Mesenchymal stem cell (in vitro differentiated cells and primary cell): ENCODE measurements at regions not wholly inside any gene's neighbourhood (a gene's known extent, or its start where the extent isn't known, plus 50 kb on each side); places are given as distances from the start of the nearest gene placed in this dataset.
"Not testable (repeated sequence)": the region's sequence is repeated elsewhere in the genome, so short reads cannot be mapped to it uniquely, and the experiment has no call there.

Experiments used
- DNase-seq: peaks from one replicate; pipeline ENCODE4 v3.0.0-alpha.2; 2013
- H2AFZ ChIP-seq: one replicate; pipeline ENCODE4 v1.6.1; 2013; ENCODE audit warnings: low read depth, mild to moderate bottlenecking, control low read depth, inconsistent platforms, low read length, moderate library complexity
- H2AK5ac ChIP-seq: 2 replicates; pipeline ENCODE4 v1.6.1; 2013; ENCODE audit warnings: low read length, moderate library complexity, mild to moderate bottlenecking, inconsistent platforms; ENCODE audit not compliant: severe bottlenecking
- H2BK120ac ChIP-seq: one replicate; pipeline ENCODE4 v1.6.1; 2013; ENCODE audit warnings: low read depth, mild to moderate bottlenecking, inconsistent platforms, low read length, moderate library complexity
- H2BK12ac ChIP-seq, 2 experiments: one replicate each; pipeline ENCODE4 v1.6.1; 2013; ENCODE audit warnings: inconsistent platforms in 2 of 2, low read length in 2 of 2, mild to moderate bottlenecking in 2 of 2, moderate library complexity in 2 of 2, control low read depth in 1 of 2
- H2BK15ac ChIP-seq: one replicate; pipeline ENCODE4 v1.6.1; 2013; ENCODE audit warnings: mild to moderate bottlenecking, low read depth, inconsistent platforms; ENCODE audit not compliant: poor library complexity, severe bottlenecking
- H2BK5ac ChIP-seq: 2 replicates; pipeline ENCODE4 v1.6.1; 2013; ENCODE audit warnings: low read depth, mild to moderate bottlenecking, low read length, control low read depth, inconsistent platforms; ENCODE audit not compliant: poor library complexity, severe bottlenecking
- H3K14ac ChIP-seq, 2 experiments: one replicate each; pipeline ENCODE4 v1.6.1; 2013; ENCODE audit warnings: inconsistent platforms in 2 of 2, low read length in 2 of 2, control low read depth in 1 of 2, mild to moderate bottlenecking in 1 of 2, moderate library complexity in 1 of 2
- H3K18ac ChIP-seq, 2 experiments: one replicate each; pipeline ENCODE4 v1.6.1; 2013; ENCODE audit warnings: inconsistent platforms in 2 of 2, low read length in 2 of 2, control low read depth in 1 of 2, low read depth in 1 of 2, mild to moderate bottlenecking in 1 of 2
- H3K23ac ChIP-seq, 2 experiments: one replicate each; pipeline ENCODE4 v1.6.1; 2013; ENCODE audit warnings: inconsistent platforms in 2 of 2, low read length in 2 of 2, mild to moderate bottlenecking in 2 of 2, moderate library complexity in 2 of 2, control low read depth in 1 of 2
- H3K27ac ChIP-seq: 2 replicates; pipeline ENCODE4 v1.5.1; 2013; ENCODE audit warnings: mild to moderate bottlenecking, moderate library complexity, low read length, control low read depth, inconsistent platforms; ENCODE audit not compliant: poor library complexity, severe bottlenecking
- H3K27me3 ChIP-seq, 2 experiments: 2 replicates each; pipeline versions ENCODE4 v1.6.1 to v1.7.0; 2013; ENCODE audit warnings: low read length in 2 of 2, mild to moderate bottlenecking in 2 of 2, moderate library complexity in 2 of 2, control low read depth in 1 of 2, inconsistent platforms in 1 of 2; ENCODE audit not compliant: control insufficient read depth in 1 of 2, insufficient read depth in 1 of 2
- H3K36me3 ChIP-seq, 2 experiments: 2 replicates each; pipeline versions ENCODE4 v1.6.1 to v1.7.0; 2013; ENCODE audit warnings: low read length in 2 of 2, control low read depth in 1 of 2, inconsistent platforms in 1 of 2, low read depth in 1 of 2, mild to moderate bottlenecking in 1 of 2; ENCODE audit not compliant: insufficient read depth in 2 of 2, control insufficient read depth in 1 of 2
- H3K4ac ChIP-seq, 2 experiments: one replicate each; pipeline ENCODE4 v1.6.1; 2013; ENCODE audit warnings: inconsistent platforms in 2 of 2, low read length in 2 of 2, mild to moderate bottlenecking in 2 of 2, moderate library complexity in 2 of 2, control low read depth in 1 of 2, low read depth in 1 of 2
- H3K4me1 ChIP-seq: 2 replicates; pipeline ENCODE4 v1.6.1; 2013; ENCODE audit warnings: low read depth, low read length, control low read depth; ENCODE audit not compliant: control insufficient read depth, insufficient read depth
- H3K4me2 ChIP-seq: 2 replicates; pipeline ENCODE4 v1.6.1; 2013; ENCODE audit warnings: low read length, mild to moderate bottlenecking, inconsistent platforms; ENCODE audit not compliant: poor library complexity, severe bottlenecking
- H3K4me3 ChIP-seq, 2 experiments: 2 replicates each; pipeline versions ENCODE4 v1.5.1 to v1.7.0; 2013; ENCODE audit warnings: low read length in 2 of 2, mild to moderate bottlenecking in 2 of 2, control low read depth in 1 of 2, low read depth in 1 of 2; ENCODE audit not compliant: insufficient read depth in 1 of 2
- H3K79me1 ChIP-seq: replicated peaks from 2 replicates; pipeline ENCODE4 v1.6.1; 2013; ENCODE audit warnings: mild to moderate bottlenecking, control low read depth, low read length, inconsistent platforms; ENCODE audit not compliant: poor library complexity, severe bottlenecking
- H3K9ac ChIP-seq: 2 replicates; pipeline ENCODE4 v1.7.0; 2013; ENCODE audit warnings: mild to moderate bottlenecking, low read length, moderate library complexity
- H3K9me3 ChIP-seq: 2 replicates; pipeline ENCODE4 v1.7.0; 2013; ENCODE audit warnings: mild to moderate bottlenecking, low read length; ENCODE audit not compliant: control insufficient read depth
- H4K8ac ChIP-seq: one replicate; pipeline ENCODE4 v1.6.1; 2013; ENCODE audit warnings: inconsistent platforms, mild to moderate bottlenecking, low read length, moderate library complexity
- H4K91ac ChIP-seq: one replicate; pipeline ENCODE4 v1.6.1; 2013; ENCODE audit warnings: mild to moderate bottlenecking, low read length, inconsistent platforms
- WGBS: methylation state at CpG from one replicate; pipeline ENCODE4 v1.1.7; 2013; ENCODE audit warnings: mixed read lengths; 5-methylcytosine and 5-hydroxymethylcytosine counted together

GRCh38 chr10:84718877-84719616 lies 390.7 kb downstream of the CCSER2 start:
- Histone ChIP-seq H2AK5ac (no peak overlapping the region), H2BK15ac (no peak overlapping the region), H3K36me3 (no peaks in the 10 kb centered on the region), H3K4me2 (no peak overlapping the region), H2BK120ac (no peak overlapping the region), H2AFZ (no peak overlapping the region), H3K4me1 (no peaks in the 10 kb centered on the region), H3K14ac (no peak overlapping the region), H3K27ac (no peak overlapping the region), H3K23ac (no peak overlapping the region), H4K8ac (no peak overlapping the region), H3K79me1 (no peaks in the 10 kb centered on the region), H3K9ac (no peak overlapping the region), H3K4me3 (no peak overlapping the region), H2BK12ac (no peak overlapping the region), H3K9me3 (no peaks in the 10 kb centered on the region), H3K4ac (no peak overlapping the region), H2BK5ac (no peak overlapping the region), H4K91ac (no peak overlapping the region), H3K18ac (no peak overlapping the region), H3K27me3 (no peaks in the 10 kb centered on the region)
- DNase-seq, result no peak
- 57% methylated on average over 2 of the region's 3 CpGs for WGBS

DNA sequence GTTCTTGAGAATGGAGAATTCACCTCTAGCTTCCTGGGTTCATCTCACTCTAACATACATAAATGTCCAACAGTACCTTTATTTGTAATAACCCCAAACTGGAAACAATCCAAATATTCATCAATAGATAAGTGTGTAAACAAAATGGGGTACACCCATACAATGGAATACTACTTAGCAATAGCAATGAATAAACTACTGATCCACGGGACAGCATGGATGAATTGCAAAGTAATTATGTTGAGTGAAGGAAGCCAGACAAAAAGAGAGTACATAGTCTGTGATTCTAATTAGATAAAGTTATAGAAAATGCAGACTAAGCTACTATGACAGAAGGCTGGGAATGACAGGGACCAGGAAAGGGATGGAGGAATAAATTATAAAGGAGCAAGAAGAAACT lies 391.3 kb downstream of the CCSER2 start:
- no peaks in the 10 kb centered on the region for H3K9me3 ChIP-seq
- H3K79me1 ChIP-seq, result no peaks in the 10 kb centered on the region
- no peak overlapping the region for H2AFZ ChIP-seq
- H3K4ac ChIP-seq, result no peak overlapping the region
- no peak overlapping the region for H4K8ac ChIP-seq
- no peak overlapping the region for H3K27ac ChIP-seq
- no peak overlapping the region for H3K9ac ChIP-seq
- H3K27me3 ChIP-seq, result no peaks in the 10 kb centered on the region
- H2BK15ac ChIP-seq, result no peak overlapping the region
- no peak overlapping the region for H3K4me2 ChIP-seq
- H2BK5ac ChIP-seq, result no peak overlapping the region
- no peaks in the 10 kb centered on the region for H3K4me1 ChIP-seq
- H3K18ac ChIP-seq, result no peak overlapping the region
- no peak overlapping the region for H3K4me3 ChIP-seq
- H4K91ac ChIP-seq, result no peak overlapping the region
- H2BK12ac ChIP-seq, result no peak overlapping the region
- no peak overlapping the region for H2BK120ac ChIP-seq
- H2AK5ac ChIP-seq, result no peak overlapping the region
- no peak overlapping the region for H3K14ac ChIP-seq
- 59% methylated on average over 1 of the region's 1 CpG for WGBS
- DNase-seq, result no peak
- H3K36me3 ChIP-seq, result no peaks in the 10 kb centered on the region
- no peak overlapping the region for H3K23ac ChIP-seq

- Histone ChIP-seq H2BK120ac (no peak overlapping the region), H4K91ac (no peak overlapping the region), H3K23ac (no peak overlapping the region), H4K8ac (no peak overlapping the region), H2AFZ (no peak overlapping the region), H3K4ac (no peak overlapping the region), H3K9ac (no peak overlapping the region), H2BK15ac (no peak overlapping the region), H2BK5ac (no peak overlapping the region), H3K79me1 (no peaks in the 10 kb centered on the region), H2BK12ac (no peak overlapping the region), H3K4me3 (no peak overlapping the region), H3K9me3 (no peaks in the 10 kb centered on the region), H3K36me3 (no peaks in the 10 kb centered on the region), H2AK5ac (no peak overlapping the region), H3K18ac (no peak overlapping the region), H3K4me2 (no peak overlapping the region), H3K27ac (no peak overlapping the region), H3K27me3 (no peaks in the 10 kb centered on the region), H3K14ac (no peak overlapping the region), H3K4me1 (no peaks in the 10 kb centered on the region)
- WGBS, result 69% methylated on average over 5 of the region's 5 CpGs
- DNase-seq, result no peak
Measured at GRCh38 chr10:84727398-84727797, 399.0 kb downstream of the CCSER2 start.

- not testable (repeated sequence) for H3K18ac ChIP-seq, H3K27me3 ChIP-seq, H3K9me3 ChIP-seq, H2BK5ac ChIP-seq, DNase-seq, H2BK120ac ChIP-seq, H3K23ac ChIP-seq, H2BK12ac ChIP-seq, H3K4me3 ChIP-seq, H3K79me1 ChIP-seq, H3K9ac ChIP-seq, H3K36me3 ChIP-seq, H3K4ac ChIP-seq, H4K91ac ChIP-seq, H3K4me2 ChIP-seq, H2AFZ ChIP-seq, H3K4me1 ChIP-seq, H4K8ac ChIP-seq, H2AK5ac ChIP-seq, H3K27ac ChIP-seq, H3K14ac ChIP-seq, H2BK15ac ChIP-seq
- 68% methylated on average over 6 of the region's 9 CpGs for WGBS
Measured at GRCh38 chr10:84739126-84739525, 410.7 kb downstream of the CCSER2 start.
